ENCODE measurements at regions not wholly inside any gene's neighbourhood (a gene's known extent, or its start where the extent isn't known, plus 50 kb on each side); places are given as distances from the start of the nearest gene placed in this dataset.

DNA sequence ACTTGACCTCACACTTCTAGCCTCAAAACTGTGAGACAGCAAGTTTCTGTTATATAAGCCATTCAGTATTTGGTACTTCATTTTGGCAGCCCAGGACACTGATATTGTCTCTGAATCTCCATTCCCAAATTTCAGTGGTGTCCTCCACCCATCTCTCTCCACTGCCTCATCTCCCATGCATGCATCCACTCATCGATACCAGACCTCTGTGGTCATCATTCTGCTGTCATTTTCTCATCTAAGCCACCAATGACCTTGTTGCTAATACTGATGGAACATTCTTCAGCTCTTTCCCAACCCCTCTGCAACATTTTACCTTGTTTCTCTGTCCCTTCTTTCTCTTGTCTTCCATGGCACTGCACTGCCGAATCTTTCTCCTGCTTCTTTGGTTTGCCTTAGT is 221.8 kb downstream of the SNX18 start:
- no peak for DNase-seq

DNA sequence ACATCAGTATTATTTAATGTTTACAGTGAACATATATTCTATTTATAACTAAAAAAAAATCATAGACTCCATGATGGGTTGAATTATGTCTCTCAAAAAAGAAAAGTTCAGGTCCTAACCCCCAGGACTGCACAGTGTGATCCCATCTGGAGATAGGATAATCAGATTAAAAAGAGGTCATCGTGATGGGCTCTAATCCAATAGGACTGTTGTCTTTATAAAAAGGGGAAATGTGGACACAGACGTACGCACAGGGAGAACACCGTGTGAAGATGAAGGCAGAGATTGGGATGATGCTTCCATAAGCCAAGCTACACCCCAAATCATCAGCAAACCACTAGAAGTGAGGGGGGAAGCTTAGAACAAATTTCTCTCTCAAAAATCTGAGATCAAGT is 221.4 kb downstream of the SNX18 start:
- DNase-seq = no peak

DNA sequence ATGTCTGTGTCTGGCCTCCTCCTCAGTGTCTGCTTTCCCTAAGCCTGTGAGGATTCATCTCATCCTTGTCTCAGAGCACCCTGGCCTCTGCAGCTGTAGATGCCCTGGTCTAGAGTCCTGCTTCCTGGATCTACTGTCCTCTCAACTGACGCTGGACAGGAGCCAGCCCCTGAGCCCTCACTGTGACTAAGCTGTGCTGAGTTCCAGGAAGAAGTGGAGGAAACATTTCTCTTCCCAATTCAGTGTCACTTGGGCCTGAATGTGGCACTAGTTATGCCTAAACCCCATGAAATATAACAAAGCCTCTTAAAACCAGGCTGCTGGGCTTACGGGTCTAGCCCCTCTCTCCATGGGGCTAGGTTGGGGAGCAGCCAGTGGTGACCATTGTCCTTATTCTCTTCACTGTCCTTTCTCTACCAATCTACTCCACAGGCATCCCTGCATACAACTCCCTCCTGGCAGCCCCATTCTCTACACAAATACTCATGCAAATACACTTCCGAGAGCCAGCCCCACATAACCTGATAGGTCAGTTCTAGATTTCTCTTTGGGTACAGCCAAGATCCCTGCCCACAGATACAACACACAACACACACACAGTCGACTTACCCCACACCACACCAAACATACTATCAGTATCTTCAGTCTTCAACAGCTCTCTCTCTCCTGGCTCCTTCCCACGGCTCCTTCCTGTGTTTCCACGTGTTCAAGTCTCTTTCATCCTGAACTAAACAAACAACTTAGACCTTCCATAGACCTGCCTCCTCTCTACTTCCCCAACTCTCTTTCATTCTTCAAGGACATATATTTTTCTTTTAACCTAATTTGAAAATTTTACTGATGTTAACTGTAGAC is 220.8 kb downstream of the SNX18 start:
- DNase-seq = no peak

DNA sequence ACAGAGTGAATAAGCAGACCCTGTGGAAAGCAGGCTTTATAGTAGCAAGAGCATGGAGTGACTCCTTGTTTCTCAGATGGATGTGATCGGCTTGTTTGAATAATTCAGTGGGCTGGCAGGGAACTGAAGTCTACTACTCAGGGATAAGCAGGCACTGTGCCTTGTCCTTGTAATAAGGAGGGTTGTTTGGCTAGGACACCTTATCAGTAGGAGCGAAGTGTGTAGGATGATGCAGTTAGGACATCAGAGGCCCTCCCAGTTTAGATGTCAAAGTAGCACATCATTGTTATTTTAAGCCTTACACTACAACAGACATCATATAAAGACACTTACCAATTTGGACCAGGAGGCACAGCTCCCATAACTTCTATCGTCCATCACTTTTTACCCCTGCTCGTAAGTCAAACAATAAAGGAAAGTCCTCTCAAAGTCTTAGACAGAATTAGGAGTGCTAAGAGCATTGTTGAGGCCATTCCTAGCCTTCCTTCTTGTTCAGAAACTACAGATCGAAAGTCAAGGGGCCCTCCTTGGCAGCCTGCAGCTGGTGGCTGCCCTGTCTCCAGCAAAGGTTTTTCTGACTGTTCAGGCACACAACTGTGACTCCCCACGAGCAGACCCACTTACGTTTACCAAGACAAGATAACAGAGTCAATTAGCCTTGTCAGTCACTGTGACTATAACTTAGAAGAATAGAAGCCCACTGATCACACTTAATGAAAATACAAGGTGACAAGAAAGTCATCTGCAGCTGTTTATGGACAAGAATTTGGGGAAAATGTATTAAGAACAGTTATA is 218.6 kb downstream of the SNX18 start:
- DNase-seq = no peak

DNA sequence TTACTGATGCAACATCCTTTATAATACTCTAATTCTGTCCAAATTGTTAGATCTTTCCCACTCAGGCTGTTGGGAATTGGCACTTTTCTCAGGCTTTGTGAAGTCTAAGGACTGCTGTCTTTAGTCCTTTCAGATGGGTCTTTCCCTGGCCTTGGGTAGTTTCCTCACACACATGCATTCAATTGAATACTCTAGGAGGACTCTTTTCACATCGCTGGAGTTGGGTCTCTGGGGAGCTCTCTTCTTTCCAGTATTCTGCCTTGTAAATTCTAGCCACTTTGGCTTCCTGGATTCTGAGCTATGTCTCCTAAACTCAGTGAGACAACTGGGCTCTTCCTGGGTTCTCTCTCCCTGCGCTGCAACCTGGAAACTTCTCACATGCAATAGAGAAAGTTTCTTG is 215.5 kb downstream of the SNX18 start:
- DNase-seq = no peak

DNA sequence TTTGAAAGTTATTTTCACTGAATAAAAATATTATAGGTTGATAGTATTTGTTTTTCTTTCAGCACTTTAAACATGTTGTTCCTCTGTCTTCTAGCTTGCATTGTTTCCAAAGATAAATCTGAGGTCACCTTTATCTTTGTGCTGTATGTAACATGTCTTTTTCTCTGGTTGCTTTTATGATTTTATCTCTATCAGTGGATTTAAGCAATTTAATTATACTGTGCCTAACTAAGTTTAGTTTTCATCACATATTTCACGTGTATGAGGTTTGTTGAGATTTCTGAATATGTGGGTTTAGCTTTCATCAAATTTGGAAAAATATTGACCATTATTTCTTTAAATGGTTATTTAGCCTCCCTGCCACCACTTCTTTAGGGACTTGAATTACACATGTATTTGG is 214.5 kb downstream of the SNX18 start:
- no peak for DNase-seq

DNA sequence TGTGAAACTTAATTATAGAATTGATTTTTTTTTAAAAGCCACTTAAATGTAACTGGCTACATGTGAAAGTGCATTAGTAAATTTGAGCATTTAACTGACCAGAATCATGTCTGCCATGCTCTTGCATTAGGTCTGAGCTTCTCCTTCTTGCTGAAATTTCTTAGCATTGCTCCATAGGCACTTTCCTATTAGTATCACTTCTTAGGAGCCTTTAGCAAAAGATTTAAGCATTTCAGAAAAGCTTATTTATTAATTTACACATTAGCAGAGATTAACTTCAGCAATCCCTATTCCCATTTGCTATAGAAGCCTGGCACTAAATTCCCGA is 211.0 kb downstream of the SNX18 start:
- DNase-seq = no peak

DNA sequence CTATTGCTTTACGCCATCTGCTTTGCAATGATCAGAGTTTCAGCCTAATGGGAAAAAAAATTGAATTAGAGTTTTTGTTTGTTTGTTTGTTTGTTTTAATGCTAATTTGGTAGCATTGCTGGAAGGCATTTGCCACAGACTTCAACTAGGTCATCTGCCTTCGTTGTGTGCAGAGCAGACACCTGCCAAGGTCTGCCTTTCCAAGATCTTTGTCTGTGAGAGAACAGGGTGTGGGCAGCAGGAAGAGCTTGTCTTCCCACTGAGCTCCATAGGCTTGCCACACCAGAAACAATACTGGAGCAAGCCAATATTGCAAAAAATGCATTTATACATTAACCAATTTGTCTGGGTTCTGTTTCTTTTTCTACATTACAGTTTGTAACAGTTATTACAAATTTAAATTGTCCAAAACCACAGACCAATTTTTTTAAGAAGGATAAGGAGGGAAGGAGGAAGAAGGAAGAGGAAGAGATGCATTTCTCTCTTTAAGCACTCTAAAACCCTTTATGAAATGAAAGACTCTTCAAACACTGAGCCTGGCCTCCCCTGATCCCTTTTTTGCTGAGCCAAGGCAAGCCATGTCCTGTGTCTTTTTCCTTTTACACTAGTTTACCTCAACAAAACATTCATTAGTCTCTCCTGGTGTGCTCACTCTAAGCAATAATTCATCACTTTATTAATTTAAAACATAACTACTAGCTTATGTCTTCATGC is 210.5 kb downstream of the SNX18 start:
- no peak for DNase-seq

DNA sequence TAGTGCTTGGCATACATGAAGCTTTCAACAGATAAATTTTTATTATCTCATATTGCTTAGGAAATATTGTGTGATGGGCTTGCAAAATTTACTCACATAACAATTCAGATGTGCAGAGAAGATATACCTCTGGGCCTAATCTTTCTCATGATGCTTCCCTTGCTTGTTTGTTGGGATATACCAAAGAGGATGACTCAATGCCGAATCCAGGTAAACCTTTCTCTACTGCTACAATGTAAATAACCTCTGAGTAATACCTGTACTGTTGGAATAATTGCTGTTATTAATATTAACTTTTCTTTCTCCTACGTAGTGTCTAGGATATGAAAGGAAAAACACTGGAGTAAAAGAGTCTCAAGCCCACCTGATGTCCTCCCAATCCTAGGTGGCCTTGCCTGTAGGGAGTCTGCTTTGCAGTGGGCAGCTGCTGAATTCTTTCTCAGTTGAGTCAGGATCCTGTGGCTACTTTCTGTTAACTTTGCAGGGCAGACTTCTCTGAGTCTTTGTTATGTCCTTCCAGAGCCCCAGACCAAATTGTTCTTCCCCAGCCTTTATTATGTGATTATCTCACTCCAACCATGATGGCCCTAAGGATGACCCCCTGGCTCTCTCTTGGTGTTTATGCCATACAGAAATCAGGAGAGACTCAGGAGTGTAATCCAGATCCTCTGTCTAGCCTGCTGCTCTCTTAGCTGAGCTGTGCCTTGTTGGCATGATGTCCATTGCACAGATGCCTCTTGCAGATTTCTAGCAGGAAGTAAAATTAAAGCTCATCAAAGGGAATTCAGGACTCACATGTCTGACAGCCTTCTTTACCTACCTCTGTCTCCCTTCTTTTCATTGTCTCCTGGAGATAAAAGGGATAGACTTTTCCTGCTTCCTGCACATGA is 208.1 kb downstream of the SNX18 start:
- DNase-seq = no peak

DNA sequence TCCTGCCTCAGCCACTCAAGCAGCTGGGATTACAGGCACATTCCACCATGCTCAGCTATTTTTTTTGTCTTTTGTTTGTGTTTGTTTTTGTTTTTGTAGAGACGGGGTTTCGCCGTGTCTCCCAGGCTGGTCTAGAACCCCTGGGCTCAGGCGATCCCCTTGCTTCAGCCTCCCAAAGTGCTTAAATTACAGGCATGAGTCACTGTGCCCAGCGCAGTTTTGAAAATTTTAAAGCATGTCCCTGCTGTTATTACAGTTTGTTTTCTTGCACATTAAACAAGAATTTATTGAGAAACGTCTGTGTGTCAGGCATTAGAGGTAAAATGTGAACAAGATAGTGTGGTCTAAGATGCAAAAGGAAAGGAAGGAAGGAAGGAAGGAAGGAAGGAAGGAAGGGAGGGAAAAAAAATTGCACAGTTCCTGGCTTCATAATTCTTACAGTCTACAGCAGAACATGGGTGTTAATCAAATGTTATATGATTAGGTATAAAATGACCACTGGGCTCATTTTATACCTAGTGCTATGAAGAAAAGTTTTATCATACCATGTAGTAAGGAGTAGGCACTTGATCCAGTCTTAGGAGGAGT is 205.4 kb downstream of the SNX18 start:
- DNase-seq = no peak

DNA sequence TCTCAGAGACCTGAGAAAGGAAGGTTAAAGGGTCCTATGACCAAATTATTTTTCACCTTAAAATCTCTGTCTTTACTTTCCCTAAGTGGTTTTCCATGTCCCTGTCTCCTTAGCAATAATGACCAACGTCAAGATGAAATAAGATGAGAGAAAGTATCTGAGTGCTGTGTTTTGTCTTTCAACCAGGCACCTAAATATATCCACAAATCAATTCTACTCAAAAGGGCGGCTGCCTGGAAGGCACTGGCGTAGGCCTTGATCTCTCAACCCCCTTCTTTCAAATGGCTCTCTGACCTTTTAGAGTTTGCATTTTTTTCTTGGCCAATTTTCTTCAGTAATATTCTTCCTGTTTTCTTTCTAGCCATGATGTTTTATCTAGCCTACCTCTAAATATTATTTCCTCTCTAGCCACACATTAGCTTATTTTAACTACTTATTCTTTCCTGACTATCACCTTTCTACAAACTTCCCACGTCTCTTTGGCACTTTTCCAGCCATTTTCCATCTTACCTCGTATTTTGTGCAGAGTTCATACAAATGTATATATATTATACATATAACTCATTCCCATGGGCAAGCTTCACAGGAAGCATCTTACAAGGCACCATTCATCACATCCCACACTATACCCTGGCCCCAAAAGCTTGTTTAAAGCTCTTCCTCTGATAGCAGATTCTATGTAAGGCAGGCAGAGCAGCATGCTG is 204.5 kb downstream of the SNX18 start:
- DNase-seq = no peak

DNA sequence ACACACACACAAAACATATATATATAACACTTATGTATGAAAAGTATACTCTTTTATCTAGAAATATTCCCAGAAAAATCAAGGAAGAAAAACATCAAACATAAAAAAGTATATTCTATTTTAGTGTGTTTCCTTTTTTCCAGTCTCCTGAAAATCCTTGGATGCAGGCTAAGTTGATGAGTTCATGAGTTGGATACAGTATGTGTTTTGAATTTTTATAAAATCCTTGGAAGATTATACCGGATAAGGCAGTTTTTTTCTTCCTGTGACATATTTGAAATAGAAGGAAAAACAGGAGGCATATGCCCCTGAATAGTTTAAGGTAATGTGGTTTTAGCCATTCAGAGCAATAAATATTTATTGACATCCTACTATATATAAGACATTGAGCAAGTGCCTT is 203.6 kb downstream of the SNX18 start:
- no peak for DNase-seq

DNA sequence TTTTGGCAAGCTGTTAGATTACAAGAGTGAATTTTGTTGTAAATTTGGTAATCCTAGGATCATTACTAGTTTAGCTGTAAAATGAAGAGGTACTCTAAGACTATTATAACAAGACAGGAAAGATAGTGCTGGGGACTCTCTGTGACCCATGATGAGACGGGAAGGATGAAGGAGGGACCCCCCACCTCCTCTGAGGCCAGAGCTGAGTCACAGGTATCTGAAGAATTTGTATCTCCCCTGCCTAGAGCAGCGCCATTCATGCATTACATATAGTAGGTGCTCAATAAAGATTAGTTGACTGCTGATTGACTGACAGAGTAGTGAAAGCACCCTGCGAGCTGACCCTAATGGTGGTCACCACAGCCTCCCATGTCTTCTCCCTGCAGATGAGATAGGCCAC is 202.8 kb downstream of the SNX18 start:
- no peak for DNase-seq

DNA sequence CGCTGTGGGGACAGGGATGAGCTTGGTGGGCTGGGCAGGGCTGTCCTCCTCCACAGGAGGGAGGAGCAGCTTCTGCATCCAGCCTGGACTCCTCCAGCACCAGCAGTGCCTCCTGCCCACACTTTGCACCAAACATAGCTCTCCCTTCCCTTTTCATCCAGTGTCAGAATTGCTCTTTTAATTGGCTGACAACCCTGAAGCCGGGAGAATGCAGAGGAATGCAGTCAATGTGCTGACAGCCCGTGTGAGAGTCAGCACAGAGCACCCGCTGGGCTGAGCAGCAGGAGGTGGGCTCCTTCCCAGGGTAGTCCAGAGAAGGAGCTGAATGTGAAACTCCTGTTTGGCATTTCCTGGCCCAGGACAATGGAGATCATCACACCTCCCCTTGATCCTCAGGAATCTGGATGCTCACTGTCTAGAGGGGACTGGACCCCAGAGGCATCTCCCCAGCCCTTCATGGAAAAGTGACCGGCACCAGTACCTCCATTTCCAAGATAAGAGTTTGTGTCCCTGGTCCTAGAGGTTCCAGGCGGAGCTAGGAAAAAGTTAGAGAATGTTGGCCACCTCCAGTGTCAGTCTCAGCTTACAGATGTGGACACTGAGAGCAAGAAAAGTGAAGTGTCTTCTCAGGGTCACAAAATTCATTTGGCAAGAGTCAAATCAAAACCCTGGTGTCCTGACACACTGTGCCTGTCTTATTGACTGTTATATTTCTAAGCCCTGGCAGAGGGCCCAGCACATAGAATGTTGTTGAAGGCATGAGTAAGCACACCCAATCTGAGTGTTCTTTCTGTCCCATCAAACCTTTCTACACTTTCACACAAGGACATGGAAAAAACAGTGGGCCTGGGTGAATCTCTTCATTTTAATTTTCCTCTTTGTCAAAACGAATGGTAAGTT is 202.1 kb downstream of the SNX18 start:
- DNase-seq = no peak

DNA sequence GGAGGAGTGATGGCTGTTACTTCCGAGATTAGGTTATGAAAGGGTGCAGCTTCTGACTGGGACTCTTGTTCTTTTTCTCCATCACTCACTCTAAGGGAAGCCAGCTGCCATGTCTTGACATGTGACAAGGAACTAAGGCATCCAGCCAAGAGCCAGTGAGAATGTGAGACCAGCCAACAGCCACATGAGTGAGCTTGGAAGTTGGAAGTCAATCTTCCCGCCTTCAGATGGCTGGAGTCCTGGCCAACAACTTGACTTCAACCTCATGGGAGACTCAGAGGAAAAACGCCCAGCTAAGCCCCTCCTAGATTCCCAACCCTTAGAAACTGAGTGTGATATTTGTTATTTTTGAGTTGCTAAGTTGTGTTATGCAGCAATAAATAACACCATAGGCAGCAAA is 201.1 kb downstream of the SNX18 start:
- no peak for DNase-seq

DNA sequence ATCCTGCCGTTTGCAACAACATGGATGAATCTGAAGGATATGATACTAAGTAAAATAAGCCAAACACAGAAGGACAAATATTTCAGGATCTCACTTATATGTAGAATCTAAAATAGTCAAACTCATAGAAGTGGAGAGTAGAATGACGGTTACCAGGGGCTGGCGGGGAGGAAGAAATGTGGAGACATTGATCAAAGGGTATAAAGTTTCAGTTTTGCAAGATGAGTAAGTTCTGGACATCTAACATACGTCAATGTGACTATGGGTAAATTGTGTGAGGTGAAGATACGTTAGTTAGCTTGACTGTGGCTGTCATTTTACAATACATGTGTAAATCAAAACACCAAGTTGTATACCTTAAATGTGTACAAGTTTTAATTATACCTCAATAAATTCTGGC is 200.3 kb downstream of the SNX18 start:
- no peak for DNase-seq

DNA sequence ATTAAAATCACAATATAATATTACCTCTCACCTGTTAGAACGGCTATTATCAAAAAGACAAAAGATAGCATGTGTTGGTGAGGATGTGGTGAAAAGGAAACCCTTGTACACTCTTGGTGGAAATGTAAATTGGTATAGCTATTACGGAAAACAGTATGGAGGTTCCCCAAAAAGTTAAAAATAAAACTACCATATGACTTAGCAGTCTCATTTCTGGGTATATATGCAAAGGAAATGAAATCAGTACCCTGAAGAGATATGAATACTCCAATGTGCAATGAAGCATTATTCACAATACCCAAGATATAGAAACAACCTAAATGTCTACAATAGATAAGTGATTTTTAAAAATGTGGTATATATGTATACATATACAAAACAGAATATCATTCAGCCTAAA is 199.9 kb downstream of the SNX18 start:
- no peak for DNase-seq

DNA sequence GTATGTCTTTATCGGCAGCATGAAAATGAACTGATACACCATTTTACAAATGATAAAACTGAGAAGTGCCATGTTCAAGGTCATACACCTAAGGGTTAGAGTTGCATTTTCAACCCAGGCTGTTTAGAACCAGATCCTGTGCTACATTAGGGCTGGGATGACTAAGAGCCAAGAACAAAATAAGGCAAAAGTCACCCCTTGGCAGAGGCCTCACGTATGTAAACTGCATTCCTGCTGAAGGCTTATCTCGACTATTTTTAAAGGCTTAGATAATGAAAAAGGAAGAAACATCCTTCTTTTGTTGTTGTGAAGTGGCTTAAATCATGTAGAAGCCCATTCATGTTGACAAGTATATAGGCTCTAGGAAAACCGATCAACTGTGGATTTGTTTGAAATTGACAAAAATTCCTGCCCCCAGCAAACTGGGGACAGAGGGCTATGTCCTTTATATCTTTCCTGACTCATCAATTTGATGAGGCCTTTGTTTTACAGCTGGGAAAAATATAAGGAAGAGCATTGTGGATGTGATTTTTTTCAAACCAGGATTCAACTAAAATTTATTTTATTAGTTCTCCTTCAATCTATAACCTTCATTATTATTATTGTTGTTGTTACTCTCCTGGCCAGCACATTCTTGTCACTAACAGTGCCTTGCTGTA is 196.5 kb downstream of the SNX18 start:
- no peak for DNase-seq

DNA sequence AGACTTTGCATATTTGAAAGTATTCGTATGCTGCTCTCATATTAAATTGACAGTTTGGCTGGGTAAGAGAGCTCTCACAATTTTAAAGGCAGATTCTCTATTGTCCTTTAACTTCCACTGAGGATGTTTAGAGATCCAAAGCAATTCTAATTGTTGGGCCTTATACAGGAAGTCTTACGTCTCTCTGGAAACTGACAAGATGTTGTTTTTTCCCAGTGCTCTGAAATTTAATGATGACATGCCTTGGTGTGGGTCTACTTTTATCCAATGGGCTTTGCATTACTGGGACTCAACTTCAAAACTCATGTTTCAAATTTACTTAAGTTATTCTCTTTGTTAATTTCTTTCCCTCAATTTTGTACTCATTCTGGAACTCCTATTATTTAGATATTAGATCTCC is 191.5 kb downstream of the SNX18 start:
- DNase-seq = no peak

DNA sequence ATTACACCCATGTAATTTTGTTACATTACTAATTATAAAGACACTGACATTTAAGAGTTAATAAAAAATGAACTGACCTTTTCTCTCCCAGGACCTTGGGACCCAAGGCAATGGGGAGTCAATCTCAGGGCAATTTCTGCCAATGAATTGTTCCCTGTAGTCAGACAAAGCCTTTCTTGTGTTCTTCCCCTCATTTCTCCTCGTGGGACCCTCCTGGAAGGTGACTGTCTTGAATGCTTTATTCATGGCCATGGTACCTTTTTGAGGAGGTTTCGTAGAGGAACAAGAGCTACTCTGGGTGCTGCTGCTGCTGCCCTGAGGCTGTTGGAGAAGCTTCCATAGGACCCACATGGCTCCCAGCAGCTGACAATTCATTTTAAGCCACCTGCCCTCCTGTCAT is 190.3 kb downstream of the SNX18 start:
- no peak for DNase-seq

Measured in activated CD4-positive, alpha-beta T cell treated with anti-CD3 and anti-CD28 coated beads for 4 hours (primary cell).